ENCODE measurements at regions not wholly inside any gene's neighbourhood (a gene's known extent, or its start where the extent isn't known, plus 50 kb on each side); places are given as distances from the start of the nearest gene placed in this dataset.

DNA sequence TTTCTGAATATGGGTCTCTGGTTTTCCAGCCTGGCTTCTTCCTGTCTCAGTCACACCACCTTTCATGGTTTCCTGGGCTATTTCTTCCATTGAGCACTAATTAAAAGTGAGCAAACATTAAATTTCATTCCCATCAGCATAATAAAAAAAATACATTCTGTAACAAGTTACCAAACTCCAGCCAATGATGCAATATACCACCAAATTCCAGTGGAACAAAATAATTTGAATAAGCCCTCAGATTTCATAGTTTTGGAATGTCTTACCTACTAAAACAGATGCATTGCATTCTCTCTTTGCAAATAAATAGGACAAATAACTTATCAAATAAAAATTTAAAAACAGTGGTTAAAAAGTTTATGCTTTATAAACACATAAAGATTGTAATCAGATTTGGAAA lies 97.8 kb upstream of the PRDM1 start:
- TF ChIP-seq, protein P1, sequence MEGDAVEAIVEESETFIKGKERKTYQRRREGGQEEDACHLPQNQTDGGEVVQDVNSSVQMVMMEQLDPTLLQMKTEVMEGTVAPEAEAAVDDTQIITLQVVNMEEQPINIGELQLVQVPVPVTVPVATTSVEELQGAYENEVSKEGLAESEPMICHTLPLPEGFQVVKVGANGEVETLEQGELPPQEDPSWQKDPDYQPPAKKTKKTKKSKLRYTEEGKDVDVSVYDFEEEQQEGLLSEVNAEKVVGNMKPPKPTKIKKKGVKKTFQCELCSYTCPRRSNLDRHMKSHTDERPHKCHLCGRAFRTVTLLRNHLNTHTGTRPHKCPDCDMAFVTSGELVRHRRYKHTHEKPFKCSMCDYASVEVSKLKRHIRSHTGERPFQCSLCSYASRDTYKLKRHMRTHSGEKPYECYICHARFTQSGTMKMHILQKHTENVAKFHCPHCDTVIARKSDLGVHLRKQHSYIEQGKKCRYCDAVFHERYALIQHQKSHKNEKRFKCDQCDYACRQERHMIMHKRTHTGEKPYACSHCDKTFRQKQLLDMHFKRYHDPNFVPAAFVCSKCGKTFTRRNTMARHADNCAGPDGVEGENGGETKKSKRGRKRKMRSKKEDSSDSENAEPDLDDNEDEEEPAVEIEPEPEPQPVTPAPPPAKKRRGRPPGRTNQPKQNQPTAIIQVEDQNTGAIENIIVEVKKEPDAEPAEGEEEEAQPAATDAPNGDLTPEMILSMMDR (IDR thresholded peaks at IDR 0.05) = no peak
- TF ChIP-seq POLR2A (IDR thresholded peaks at IDR 0.05) = no peak
